TTC549 (cell line): ENCODE measurements at regions not wholly inside any gene's neighbourhood (a gene's known extent, or its start where the extent isn't known, plus 50 kb on each side); places are given as distances from the start of the nearest gene placed in this dataset.
"Not testable (repeated sequence)": the region's sequence is repeated elsewhere in the genome, so short reads cannot be mapped to it uniquely, and the experiment has no call there.

Experiments
- FAIRE-seq: peaks from 2 replicates; lab custom pipeline; 2012; peaks lifted over from hg19 to GRCh38; lab: Jason Lieb, UNC

- FAIRE-seq, result no peak
Measured at GRCh38 chr6:105713474-105714118, 310.7 kb upstream of the PREP start.

- no peak for FAIRE-seq
Measured at GRCh38 chr6:105711216-105711615, 308.3 kb upstream of the PREP start.

GRCh38 chr6:105705608-105706007 lies 302.7 kb upstream of the PREP start:
- FAIRE-seq, result no peak

- FAIRE-seq, result no peak
Measured at GRCh38 chr6:105695461-105695860, 292.6 kb upstream of the PREP start.

GRCh38 chr6:105692613-105693215 lies 289.8 kb upstream of the PREP start:
- FAIRE-seq, result no peak

GRCh38 chr6:105691971-105692370 lies 289.1 kb upstream of the PREP start:
- no peak for FAIRE-seq

GRCh38 chr6:105691081-105691480 lies 288.2 kb upstream of the PREP start:
- FAIRE-seq, result no peak

GRCh38 chr6:105688573-105688972 lies 285.7 kb upstream of the PREP start:
- FAIRE-seq, result no peak

- FAIRE-seq, result not testable (repeated sequence)
Measured at GRCh38 chr6:105686793-105687192, 283.9 kb upstream of the PREP start.

GRCh38 chr6:105681061-105681460 lies 278.2 kb upstream of the PREP start:
- FAIRE-seq, result no peak

- no peak for FAIRE-seq
Measured at GRCh38 chr6:105680131-105680530, 277.2 kb upstream of the PREP start.

- no peak for FAIRE-seq
Measured at GRCh38 chr6:105678516-105678915, 275.6 kb upstream of the PREP start.

- no peak for FAIRE-seq
Measured at GRCh38 chr6:105677671-105678475, 275.0 kb upstream of the PREP start.

- no peak for FAIRE-seq
Measured at GRCh38 chr6:105676857-105677256, 274.0 kb upstream of the PREP start.

GRCh38 chr6:105675715-105676397 lies 273.0 kb upstream of the PREP start:
- FAIRE-seq, result no peak

GRCh38 chr6:105672856-105673538 lies 270.1 kb upstream of the PREP start:
- peak; percentile 80 for FAIRE-seq

GRCh38 chr6:105669232-105669631 lies 266.4 kb upstream of the PREP start:
- FAIRE-seq, result no peak

GRCh38 chr6:105667056-105667455 lies 264.2 kb upstream of the PREP start:
- FAIRE-seq, result no peak

GRCh38 chr6:105664931-105665330 lies 262.0 kb upstream of the PREP start:
- FAIRE-seq, result no peak

- FAIRE-seq, result no peak
Measured at GRCh38 chr6:105651969-105652368, 249.1 kb upstream of the PREP start.

GRCh38 chr6:105650347-105650746 lies 247.5 kb upstream of the PREP start:
- no peak for FAIRE-seq

- no peak for FAIRE-seq
Measured at GRCh38 chr6:105649192-105649591, 246.3 kb upstream of the PREP start.
